Cerebellar nuclear complex (tissue), 1 donor: ENCODE measurements at regions not wholly inside any gene's neighbourhood (a gene's known extent, or its start where the extent isn't known, plus 50 kb on each side); places are given as distances from the start of the nearest gene placed in this dataset.
A peak's percentile ranks its signal among the peaks of the same experiment; 100 is the strongest.

Experiments
- DNase-seq, 2 experiments: peaks; one replicate each; lab custom pipeline; 2025; lab: John Stamatoyannopoulos, UW

DNA sequence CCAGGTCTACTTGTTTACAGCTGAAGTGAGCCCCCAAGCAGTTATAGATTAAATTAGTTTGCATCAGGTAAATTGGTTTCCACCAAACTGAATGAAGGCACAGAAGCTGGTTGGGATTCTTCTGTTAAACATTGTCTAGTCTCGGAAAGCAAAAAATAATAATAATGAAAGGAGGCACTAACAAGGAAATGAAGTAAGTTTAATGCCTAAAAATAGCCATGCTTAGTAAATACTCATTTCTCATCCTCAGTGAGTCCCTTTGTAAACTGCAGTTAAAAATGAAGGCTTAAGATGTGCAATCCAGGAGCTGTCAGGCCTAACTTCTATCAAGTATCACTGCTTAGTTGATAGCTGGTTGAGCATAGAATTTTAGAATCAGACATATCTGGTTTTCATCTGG lies 113.5 kb downstream of the BTG1 start:
- DNase-seq, result no peak

DNA sequence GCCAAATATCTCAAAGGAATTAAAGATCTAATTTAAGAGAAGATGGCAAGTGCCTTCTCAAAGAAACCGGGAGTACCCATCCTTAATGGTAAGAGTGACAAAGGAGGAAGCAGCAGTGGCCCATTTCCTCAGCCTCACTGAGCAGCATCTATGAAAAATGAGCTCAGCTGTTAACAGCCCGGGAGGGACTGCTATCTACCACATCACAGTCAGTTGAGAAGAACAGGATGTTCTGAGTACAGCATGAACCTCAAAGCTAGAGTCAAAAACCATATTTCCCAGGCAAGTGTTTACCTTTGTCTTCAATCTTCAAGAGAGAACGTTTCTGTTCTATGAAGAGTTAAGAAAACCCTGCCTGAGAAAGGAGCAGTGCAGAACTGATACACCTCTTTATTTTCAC lies 115.0 kb downstream of the BTG1 start:
- DNase-seq, result peak; percentile 7 to 30

DNA sequence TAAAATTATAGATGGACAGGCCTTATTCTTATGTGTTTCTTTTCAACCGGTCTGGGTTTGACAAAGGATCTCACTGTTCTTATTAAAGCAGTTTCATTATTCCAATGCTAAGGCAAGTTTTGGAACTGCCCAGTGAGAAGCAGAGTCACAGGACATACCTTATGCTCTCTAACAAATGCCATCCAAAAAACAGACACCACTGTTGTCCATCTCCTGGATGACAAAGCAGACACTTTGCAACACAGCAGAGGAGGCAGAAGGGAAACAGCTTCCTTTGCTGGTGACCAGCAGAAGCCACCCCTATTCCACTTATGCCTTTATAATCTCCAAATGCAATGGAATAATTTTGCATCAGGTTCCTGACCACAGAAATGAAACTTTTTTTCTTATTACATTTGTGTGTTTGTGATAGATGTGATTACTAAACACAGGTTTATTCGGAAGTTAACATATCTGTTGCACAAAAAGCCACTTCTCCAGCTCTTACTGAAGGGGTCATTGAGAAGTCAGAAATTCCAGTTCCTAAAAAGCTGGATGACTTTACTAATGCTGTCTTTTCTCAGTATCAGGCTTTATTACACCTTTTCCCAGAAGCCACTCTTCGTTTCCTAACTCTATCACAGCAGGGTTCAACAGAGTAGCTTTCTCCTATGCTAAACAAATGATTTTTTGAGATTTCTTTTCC lies 115.6 kb downstream of the BTG1 start:
- DNase-seq, result peak in 1 of 2 experiments; percentile 52

DNA sequence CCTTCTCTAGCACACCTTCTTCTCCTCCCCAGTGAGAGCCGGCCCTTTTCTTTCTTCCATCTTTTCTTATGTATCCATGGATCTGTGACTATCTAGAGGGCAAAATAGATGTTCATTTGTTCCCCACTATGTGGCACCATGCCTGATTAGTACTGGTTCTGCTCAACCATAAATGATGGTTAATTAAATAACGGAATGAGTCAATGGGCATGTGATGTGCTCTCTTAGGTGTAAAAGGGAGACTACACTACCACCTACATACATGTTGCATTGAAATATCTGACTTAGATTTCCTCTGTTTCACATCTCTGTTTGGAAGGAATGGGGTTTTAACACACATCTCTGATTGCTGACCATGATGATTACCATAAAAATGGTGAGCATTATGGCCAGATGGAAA lies 116.5 kb downstream of the BTG1 start:
- no peak for DNase-seq

DNA sequence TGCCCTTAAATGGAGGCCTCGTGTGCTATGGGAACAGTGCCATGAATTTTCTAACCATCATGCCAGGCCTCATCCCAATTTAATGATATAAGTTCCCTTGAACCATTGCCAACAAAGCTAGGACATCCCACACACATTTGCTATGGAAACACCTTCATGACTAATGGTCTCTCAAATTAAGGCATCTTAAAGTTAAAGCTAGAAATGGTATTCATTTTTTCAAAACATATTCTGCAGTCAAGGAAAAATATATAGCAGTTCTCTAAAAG lies 117.3 kb downstream of the BTG1 start:
- no peak for DNase-seq

DNA sequence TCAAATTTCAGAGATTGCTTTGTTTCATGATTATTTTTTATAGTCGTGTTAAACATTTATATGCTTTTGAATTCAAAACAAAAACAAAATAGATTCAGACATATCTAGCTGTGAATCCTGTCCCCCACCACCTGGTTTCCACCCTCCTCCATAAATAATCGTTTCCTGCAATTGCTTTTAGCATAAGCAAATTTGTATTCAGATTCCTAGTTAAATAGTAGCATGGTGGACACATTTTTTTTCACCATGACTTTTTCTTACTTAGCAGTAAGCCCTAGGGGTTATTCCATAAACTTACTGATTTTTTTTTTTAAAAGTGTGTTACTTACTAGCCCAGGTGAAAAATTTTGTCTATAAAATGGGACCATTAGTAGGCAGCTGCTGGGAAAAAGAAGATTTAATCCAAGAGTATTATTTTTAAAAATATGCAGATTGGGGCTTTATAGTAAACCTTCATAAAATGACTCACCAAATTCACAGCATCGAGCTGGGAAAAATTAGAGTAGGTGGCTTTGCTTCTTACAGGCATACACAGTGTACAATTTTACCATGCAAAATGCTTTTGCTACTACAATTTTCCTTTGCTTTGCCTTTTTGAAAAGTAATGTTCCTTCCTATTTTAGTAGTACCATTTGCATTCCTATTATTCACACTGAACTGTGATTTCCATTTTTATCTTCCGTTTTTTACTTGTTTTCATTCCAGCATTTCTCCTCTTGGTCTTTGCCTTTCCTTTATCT lies 117.8 kb downstream of the BTG1 start:
- no peak for DNase-seq

DNA sequence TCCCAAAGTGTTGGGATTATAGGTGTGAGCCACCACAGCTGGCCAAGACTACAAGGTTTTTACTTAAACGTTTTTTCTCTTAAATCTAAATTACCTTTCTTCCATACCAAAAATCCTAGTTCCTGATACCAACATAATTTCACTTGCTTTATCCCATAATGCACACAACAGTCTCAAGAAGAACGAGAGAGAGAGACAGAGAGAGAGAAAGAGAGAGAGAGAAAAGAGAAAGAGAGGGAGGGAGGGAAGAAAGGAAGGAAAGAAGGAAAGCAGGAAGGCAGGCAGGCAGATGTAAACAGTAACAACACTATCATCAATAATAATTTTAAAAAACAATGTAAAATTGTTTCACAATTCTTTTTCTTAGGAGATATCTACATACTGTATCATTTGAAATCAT lies 118.4 kb downstream of the BTG1 start:
- no peak for DNase-seq

DNA sequence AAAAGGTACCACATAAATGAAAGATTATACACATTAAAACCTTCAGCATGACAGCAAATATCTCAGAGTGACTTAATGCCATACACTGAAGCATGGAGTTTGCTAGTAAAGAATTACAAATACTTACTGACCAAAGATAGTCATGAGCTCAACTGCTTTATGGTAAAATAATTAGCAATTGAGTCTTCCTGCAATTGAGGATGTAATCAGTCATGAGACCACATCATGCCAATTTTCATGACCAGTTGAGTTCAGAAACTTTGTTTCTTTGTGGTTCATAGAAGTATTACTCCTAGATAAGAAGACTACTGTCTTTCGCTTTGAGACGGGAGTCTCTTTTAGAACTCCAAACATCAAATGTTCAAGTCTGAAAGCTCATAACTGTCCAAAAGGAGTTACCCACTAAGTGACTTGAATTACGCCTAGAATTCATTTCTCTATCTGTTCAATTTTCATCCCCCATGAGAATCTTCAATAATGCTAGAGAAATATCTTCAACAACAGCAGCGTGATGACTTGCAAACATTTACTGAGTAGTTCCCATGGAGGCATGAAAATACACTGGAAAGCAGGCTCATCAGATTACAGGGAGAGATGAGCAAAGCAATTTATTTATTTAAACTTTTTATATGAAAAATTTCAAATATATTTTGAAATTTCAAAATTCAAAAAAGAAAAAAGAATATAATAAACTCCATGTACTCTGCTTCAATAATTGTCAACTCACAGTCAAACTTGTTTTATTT lies 120.0 kb downstream of the BTG1 start:
- DNase-seq, result no peak

DNA sequence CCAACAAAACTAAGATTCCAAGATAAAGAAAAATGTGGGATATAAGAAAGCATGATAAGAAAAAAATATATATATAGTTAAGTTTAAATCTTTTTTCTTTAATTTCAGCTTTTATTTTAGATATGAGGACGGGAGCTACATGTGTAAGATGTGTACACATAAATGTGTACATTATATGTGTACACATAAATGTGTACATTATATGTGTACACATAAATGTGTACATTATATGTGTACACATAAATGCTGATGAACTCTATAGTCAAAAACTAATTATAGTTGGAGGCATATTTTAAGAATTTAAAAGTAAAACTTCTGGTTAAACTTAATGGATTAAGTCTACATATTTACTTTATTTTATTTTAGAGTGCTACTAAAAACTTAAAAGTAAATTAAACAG lies 123.6 kb downstream of the BTG1 start:
- DNase-seq, result no peak

DNA sequence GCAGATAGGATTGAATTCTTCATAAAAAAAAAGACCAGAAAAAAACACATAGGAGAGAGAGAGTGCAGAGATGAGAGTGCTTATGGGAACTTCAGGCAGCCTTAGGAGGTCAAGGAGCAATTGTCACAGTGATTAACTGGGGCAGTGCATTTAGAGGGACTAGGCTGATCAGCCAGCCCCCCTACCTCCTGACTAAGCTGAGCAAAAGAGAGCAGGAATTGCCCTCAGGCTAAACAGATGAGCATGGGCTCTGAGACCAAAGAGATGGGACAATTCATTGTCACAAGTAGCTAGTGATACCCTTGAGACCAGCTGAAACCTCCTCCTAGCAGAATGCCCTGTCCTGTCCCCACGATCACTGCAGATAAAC lies 124.0 kb downstream of the BTG1 start:
- no peak for DNase-seq

DNA sequence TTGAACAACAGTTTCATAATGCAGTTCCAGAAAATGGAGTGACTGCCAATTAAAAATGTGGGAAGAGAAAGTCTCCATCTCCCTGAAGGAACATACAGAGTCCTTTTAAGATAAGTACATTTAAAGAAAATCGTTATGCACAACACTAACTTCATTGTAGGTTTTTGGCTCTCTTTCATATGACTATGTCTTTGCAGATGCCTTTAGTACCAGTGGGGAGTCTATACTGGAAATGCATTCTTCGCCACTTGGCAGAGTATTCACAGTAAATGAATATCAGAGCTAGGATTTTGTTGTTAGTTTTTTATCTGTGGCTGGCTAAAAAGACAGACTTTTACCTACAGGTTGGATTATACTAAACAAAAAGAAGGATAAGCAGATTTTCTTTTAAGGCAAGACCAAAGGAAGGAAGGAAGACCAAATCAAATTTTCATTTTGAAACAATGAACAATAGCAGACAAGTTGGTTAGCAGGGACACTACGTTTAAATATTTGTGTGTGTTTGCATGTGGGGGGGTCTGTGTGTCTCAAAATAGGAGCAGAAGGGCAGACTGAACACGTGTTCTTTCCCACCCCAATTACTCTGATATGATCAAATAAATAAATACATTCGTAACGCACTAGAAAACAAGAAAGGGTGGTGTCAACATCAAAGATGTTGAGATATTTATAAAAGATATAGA lies 124.5 kb downstream of the BTG1 start:
- no peak for DNase-seq

DNA sequence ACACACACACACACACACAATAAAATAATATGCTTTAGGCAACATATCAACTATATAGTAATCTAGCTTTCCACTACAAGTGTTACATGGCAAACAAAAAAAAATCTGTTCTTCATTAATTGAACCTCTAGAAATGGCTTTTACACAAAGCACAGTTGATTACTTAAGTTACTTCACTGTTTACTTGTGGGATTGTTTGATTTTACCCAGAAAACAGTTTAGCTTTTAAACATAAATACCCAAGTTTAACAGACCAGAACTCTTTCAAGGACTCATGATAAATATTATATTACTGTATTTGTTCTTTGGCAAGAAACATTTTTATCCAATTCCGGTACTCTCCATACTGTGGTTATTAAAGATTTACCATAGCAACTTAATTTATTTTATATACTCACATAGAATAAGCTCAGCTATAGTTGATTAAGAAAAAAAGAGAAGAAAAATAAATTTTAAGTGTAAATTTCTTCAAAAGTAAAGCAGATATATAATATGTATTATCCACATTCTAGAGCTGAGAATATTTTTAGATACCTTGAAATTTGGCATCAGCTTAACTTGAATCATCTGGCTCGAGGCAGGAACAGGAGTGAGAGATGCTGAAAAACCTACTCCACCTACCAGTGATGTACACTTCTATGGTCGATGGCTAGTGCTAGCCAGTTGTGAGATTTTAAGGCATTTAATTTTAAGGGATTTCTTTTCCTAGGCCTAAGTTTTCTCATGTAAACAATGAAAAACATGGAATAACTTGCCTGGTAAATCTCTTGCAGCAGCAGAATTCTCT lies 126.0 kb downstream of the BTG1 start:
- DNase-seq, result no peak

DNA sequence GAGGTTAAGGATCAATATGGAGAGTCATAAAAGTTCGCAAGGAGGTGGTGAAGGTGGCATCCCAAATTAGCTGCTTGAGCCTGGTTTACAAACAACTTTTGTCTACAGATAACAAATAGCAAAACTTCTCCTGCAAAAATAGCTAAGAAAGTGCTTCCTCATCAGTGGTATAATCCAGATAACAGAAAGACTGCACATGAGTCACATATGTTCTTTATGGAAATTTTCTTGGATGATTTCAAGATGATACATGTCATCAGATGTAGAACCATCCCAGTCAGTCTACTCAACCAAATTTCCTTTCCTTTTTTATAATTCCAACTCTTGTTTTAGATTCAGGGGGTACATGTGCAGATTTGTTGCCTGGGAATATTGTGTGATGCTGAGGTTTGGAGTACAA lies 133.0 kb downstream of the BTG1 start:
- DNase-seq, result no peak

DNA sequence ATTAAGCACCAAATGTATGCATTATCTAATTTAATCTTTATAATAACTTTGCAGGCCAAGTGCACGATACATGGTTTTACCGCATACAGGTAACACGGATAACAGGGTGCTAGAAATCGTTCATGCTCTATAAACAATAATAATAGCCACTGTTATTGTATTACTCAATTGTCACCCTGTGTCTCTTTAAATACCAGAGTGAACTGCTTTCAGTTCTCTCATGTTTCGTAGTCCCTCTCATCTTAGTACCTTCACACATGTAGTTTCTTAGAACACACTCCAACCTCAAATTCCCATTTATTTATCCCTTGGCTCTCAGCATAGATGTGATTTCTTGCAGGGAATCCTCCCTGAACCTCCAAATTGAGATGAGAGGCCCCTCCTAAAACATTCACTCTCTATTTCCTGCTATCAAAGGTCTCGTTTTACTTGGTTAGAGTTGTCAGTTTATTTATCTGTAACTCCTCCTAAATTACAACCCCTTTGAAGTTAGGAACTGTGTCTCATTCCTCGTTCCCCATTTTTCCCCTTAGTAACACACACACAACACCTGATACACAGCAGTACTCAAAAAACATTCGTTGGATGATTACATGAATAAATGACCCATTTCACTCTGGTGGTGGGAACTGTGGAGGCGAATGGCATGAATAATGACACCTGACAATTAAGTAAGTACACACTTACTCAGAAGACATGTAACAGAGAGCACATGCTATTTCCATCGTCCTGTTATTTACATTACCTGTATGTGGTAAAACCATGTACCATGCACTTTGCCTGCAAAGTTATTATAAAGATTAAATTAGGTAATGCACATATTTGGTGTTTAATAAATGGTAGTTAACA lies 134.6 kb downstream of the BTG1 start:
- no peak for DNase-seq

DNA sequence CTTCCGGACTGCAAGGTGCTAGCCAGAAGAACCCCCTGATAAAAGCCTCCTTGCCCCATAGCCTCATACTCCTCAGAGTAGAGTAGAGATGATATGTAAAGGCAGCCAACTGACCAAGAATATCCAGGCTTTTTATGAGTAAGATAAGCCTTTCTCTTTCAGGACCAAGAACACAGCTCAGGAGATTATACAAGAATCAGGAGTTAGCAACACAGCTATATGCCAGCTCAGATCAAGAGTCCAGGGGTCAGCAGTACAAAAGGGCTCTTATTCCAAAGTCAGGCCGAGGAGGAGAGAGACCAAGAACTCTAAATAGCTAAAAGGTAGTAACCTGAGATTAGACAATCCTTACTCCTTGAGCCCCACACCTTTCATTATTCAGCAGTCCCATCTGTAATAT lies 135.3 kb downstream of the BTG1 start:
- no peak for DNase-seq

DNA sequence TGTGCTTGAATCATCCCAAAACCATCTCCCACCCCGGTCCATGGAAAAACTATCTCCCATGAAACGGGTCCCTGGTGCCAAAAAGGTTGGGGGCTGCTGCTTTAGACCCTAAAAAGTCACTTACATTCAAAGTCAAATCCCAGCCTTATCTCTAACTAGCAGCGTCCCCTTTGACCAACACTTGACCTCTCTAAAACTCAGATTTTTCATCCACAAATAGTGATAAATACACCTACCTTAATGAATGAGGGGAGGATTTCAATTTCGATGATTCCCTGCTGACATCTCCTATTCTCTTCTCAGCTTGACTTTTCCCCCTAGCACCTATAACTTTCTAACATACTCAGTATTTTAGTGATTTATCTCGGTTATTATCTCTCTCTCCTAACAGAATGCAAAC lies 137.3 kb downstream of the BTG1 start:
- DNase-seq, result no peak

DNA sequence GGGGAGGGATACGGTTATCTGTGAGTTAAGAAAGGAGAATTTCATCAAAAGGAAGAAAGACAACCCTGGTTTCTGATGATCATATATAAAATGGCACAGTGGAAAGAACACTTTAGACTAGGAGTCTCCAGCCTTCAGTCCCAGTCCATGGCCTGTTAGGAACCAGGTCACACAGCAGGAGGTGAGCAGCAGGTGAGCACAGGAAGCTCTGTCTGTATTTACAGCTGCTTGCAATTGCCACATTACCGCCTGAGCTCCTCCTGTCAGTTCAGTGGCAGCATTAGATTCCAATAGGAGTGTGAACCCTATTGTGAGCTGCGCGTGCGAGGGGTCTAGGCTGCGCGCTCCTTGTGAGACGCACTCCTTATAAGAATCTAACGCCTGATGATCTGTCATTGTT lies 137.9 kb downstream of the BTG1 start:
- DNase-seq, result peak in 1 of 2 experiments; percentile 49

DNA sequence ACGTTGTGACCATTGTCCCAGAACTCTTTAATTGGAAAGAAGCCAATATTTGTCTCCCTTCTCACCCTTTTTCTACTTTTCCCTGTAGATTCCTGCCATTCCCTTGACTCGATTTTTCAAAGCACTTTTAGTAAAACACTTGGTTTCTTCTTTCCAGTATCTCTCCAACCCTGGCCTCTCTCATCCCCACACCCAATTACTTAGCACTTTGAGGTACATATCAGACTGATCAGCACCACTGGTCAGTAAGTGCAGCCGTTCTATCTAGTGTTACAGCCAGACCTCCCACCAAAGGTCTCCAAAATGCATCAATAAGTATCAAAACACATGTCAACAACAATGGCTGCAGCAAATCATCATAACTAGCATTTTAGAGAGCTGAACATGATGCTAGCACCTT lies 141.9 kb downstream of the BTG1 start:
- DNase-seq, result no peak

DNA sequence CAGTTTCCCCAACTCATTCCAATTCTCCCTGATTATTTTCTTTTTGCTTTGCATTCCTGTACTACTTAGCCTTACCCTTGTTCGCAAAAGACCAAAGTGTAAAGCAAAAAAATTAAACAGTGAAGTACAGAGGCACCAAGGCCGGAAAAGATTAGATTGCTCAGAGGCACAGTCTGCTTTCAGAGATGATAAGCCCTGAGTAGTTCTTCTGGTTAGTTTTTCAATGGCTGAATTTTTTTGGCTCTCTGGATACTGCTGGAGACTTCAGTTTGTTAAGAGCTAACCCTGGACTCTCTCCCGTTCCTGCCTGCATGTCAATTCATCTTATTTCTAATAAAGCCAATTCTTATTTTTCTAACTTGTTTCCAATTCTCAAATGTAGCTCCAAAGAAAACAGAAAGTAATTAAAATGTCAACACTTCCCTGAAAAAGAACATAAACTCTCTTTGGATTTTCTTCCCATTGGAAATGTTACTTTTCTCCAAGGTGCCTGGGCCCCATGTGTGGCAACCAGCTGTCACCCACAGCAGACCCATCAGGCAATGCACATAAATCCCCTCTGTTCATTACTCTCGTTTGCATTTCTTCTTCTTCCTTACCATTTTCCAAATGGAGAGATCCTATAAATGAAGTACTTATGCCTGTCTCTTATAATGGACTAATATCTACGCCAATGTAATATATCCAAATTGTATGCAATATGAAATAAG lies 142.8 kb downstream of the BTG1 start:
- no peak for DNase-seq

DNA sequence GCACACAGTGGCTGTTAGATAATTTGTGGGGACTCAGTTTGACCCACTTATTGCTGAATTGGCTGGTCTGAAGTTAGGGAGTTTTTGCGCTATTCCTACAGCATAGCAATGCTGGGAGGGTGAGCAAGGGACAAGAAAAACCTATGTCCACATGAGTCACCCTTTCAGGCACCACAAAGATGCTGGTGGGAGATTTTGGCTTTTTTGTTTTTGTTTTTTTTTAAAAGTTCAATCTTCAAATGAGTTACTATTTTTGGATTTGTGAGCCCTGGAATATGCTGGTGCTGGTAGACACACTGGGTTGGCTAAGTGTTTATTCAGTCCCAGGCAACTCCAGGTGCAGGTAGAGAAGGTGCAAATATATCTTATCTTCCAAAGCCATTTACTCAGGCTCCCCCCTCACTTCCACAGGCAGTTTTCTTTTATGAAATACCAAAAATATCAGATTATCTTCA lies 143.4 kb downstream of the BTG1 start:
- DNase-seq, result no peak
